DMS153 (cell line): ENCODE measurements at regions not wholly inside any gene's neighbourhood (a gene's known extent, or its start where the extent isn't known, plus 50 kb on each side); places are given as distances from the start of the nearest gene placed in this dataset.
"Not testable (repeated sequence)": the region's sequence is repeated elsewhere in the genome, so short reads cannot be mapped to it uniquely, and the experiment has no call there.

Source experiments
- DNase-seq: peaks from one replicate; lab custom pipeline; 2025; lab: John Stamatoyannopoulos, UW

GRCh38 chr21:27569091-27569490 lies 602.2 kb upstream of the ADAMTS5 start:
- no peak for DNase-seq

- DNase-seq = no peak
These were observed 600.5 kb upstream of the ADAMTS5 start for GRCh38 chr21:27567381-27567780.

GRCh38 chr21:27566521-27566920 lies 599.6 kb upstream of the ADAMTS5 start:
- DNase-seq = no peak

- no peak for DNase-seq
These were observed 598.5 kb upstream of the ADAMTS5 start for GRCh38 chr21:27565364-27565763.

- no peak for DNase-seq
These were observed 597.9 kb upstream of the ADAMTS5 start for GRCh38 chr21:27564684-27565301.

- no peak for DNase-seq
These were observed 595.4 kb upstream of the ADAMTS5 start for GRCh38 chr21:27562303-27562702.

- no peak for DNase-seq
These were observed 594.2 kb upstream of the ADAMTS5 start for GRCh38 chr21:27561116-27561515.

GRCh38 chr21:27557356-27557755 lies 590.5 kb upstream of the ADAMTS5 start:
- DNase-seq = no peak

GRCh38 chr21:27555996-27556395 lies 589.1 kb upstream of the ADAMTS5 start:
- DNase-seq = no peak

- DNase-seq = no peak
These were observed 583.4 kb upstream of the ADAMTS5 start for GRCh38 chr21:27550287-27550686.

- no peak for DNase-seq
These were observed 581.6 kb upstream of the ADAMTS5 start for GRCh38 chr21:27548486-27548885.

- DNase-seq = no peak
These were observed 579.0 kb upstream of the ADAMTS5 start for GRCh38 chr21:27545754-27546349.

- not testable (repeated sequence) for DNase-seq
These were observed 575.2 kb upstream of the ADAMTS5 start for GRCh38 chr21:27542126-27542525.

GRCh38 chr21:27536319-27536718 lies 569.4 kb upstream of the ADAMTS5 start:
- DNase-seq = no peak

- no peak for DNase-seq
These were observed 568.3 kb upstream of the ADAMTS5 start for GRCh38 chr21:27535188-27535587.

- no peak for DNase-seq
These were observed 567.3 kb upstream of the ADAMTS5 start for GRCh38 chr21:27534206-27534605.

- DNase-seq = no peak
These were observed 565.2 kb upstream of the ADAMTS5 start for GRCh38 chr21:27532076-27532475.

GRCh38 chr21:27528697-27529096 lies 561.8 kb upstream of the ADAMTS5 start:
- no peak for DNase-seq

GRCh38 chr21:27526451-27526850 lies 559.6 kb upstream of the ADAMTS5 start:
- DNase-seq = no peak

- DNase-seq = no peak
These were observed 558.9 kb upstream of the ADAMTS5 start for GRCh38 chr21:27525780-27526179.

- no peak for DNase-seq
These were observed 552.5 kb upstream of the ADAMTS5 start for GRCh38 chr21:27519361-27519760.

- DNase-seq = not testable (repeated sequence)
These were observed 550.3 kb upstream of the ADAMTS5 start for GRCh38 chr21:27517177-27517576.

- no peak for DNase-seq
These were observed 548.8 kb upstream of the ADAMTS5 start for GRCh38 chr21:27515676-27516075.

GRCh38 chr21:27513825-27514224 lies 546.9 kb upstream of the ADAMTS5 start:
- DNase-seq = no peak
